Tibial artery (tissue), 4 donors: ENCODE measurements at regions not wholly inside any gene's neighbourhood (a gene's known extent, or its start where the extent isn't known, plus 50 kb on each side); places are given as distances from the start of the nearest gene placed in this dataset.

Experiments used
- DNase-seq, 2 donors: peaks; one replicate each; pipeline ENCODE4 v3.0.0-alpha.2; 2019
- H3K27ac ChIP-seq, 2 donors: fragments of 200-600 bp; sonication (generic) in 1 of 2; 1 replicate in 1 of 2; 2 replicates in 1 of 2; pipeline ENCODE4 v1.5.1; 2018 to 2019; ENCODE audit warnings: mild to moderate bottlenecking in 1 of 2
- H3K27me3 ChIP-seq, 2 donors: fragments of 200-600 bp; sonication (generic) in 1 of 2; one replicate each; pipeline versions ENCODE4 v1.5.1 to v1.6.0; 2016 to 2019
- H3K36me3 ChIP-seq, 3 donors: fragments of 200-600 bp; sonication (generic) in 2 of 3; one replicate each; pipeline ENCODE4 v1.5.1; 2016 to 2019; ENCODE audit warnings: mild to moderate bottlenecking in 2 of 3
- H3K4me1 ChIP-seq, 4 donors: fragments of 200-600 bp; sonication (generic) in 2 of 4; 1 replicate in 3 of 4; 2 replicates in 1 of 4; pipeline ENCODE4 v1.5.1; 2016 to 2019
- H3K4me3 ChIP-seq, 2 donors: fragments of 200-600 bp; sonication (generic) in 1 of 2; 1 replicate in 1 of 2; 2 replicates in 1 of 2; pipeline ENCODE4 v1.5.1; 2018 to 2019; ENCODE audit warnings: mild to moderate bottlenecking in 2 of 2
- H3K9me3 ChIP-seq, 3 donors: fragments of 200-600 bp; sonication (generic) in 1 of 3; one replicate each; pipeline ENCODE4 v1.5.1; 2016 to 2019
- CTCF ChIP-seq, 2 experiments: fragments of 200-600 bp in 1 of 2; fragments of 450-650 bp in 1 of 2; IDR thresholded peaks; one replicate each; pipeline ENCODE4 v1.5.1; 2017 to 2019; ENCODE audit warnings: antibody characterized with exemption in 2 of 2, mild to moderate bottlenecking in 1 of 2, moderate library complexity in 1 of 2
- intact Hi-C: fragments of 100-400 bp; cut with DNase I; formaldehyde crosslinking; loops from one replicate; pipeline ENCODE4 v1.15.0; 2023; ENCODE audit warnings: low total_unique reads

GRCh38 chr22:47851586-47851985 is 1089.1 kb downstream of the TBC1D22A start:
- no peak for DNase-seq
- Histone ChIP-seq H3K9me3 (no peaks in the 10 kb centered on the region), H3K4me1 (no peaks in the 10 kb centered on the region), H3K36me3 (no peaks in the 10 kb centered on the region), H3K27ac (no peak overlapping the region), H3K27me3 (no peaks in the 10 kb centered on the region), H3K4me3 (no peak overlapping the region)
- intact Hi-C loops, result no loop called here
- no peak for TF ChIP-seq CTCF (IDR thresholded peaks at IDR 0.05)

- intact Hi-C loops, result no loop called here
- no peak overlapping the region for H3K27ac ChIP-seq
- H3K27me3 ChIP-seq, result no peaks in the 10 kb centered on the region
- TF ChIP-seq CTCF (IDR thresholded peaks at IDR 0.05), result no peak
- no peaks in the 10 kb centered on the region for H3K9me3 ChIP-seq
- DNase-seq, result no peak
- no peak overlapping the region for H3K4me3 ChIP-seq
- no peaks in the 10 kb centered on the region for H3K4me1 ChIP-seq
- no peaks in the 10 kb centered on the region for H3K36me3 ChIP-seq
These were observed 1088.2 kb downstream of the TBC1D22A start for GRCh38 chr22:47850644-47851151.

GRCh38 chr22:47849576-47849975 is 1087.1 kb downstream of the TBC1D22A start:
- Histone ChIP-seq H3K27me3 (no peaks in the 10 kb centered on the region), H3K4me3 (no peak overlapping the region), H3K4me1 (no peaks in the 10 kb centered on the region), H3K36me3 (no peaks in the 10 kb centered on the region), H3K27ac (no peak overlapping the region), H3K9me3 (no peaks in the 10 kb centered on the region)
- intact Hi-C loops, result no loop called here
- no peak for DNase-seq
- no peak for TF ChIP-seq CTCF (IDR thresholded peaks at IDR 0.05)

- Histone ChIP-seq H3K27ac (no peak overlapping the region), H3K27me3 (no peaks in the 10 kb centered on the region), H3K4me3 (no peak overlapping the region), H3K4me1 (no peaks in the 10 kb centered on the region), H3K9me3 (no peaks in the 10 kb centered on the region), H3K36me3 (no peaks in the 10 kb centered on the region)
- no peak for TF ChIP-seq CTCF (IDR thresholded peaks at IDR 0.05)
- no peak for DNase-seq
- intact Hi-C loops, result no loop called here
These were observed 1085.9 kb downstream of the TBC1D22A start for GRCh38 chr22:47848184-47848920.

GRCh38 chr22:47847131-47847890 is 1084.9 kb downstream of the TBC1D22A start:
- DNase-seq, result no peak
- no peak overlapping the region for H3K27ac ChIP-seq
- H3K9me3 ChIP-seq, result no peaks in the 10 kb centered on the region
- no peaks in the 10 kb centered on the region for H3K36me3 ChIP-seq
- no peak overlapping the region for H3K4me3 ChIP-seq
- TF ChIP-seq CTCF (IDR thresholded peaks at IDR 0.05), result no peak
- no peaks in the 10 kb centered on the region for H3K27me3 ChIP-seq
- intact Hi-C loops, result no loop called here
- no peaks in the 10 kb centered on the region for H3K4me1 ChIP-seq
